ENCODE measurements at regions not wholly inside any gene's neighbourhood (a gene's known extent, or its start where the extent isn't known, plus 50 kb on each side); places are given as distances from the start of the nearest gene placed in this dataset.
A peak's percentile ranks its signal among the peaks of the same experiment; 100 is the strongest.

GRCh38 chrX:107552930-107553329, 75.4 kb upstream of the PRPS1 start (continued):
- TF ChIP-seq NR2C2 (IDR thresholded peaks at IDR 0.05; ENCODE audit: borderline replicate concordance, control insufficient read depth, insufficient read length, low read depth) (no peak), STAT1 (conservative IDR thresholded peaks at IDR 0.05) (no peak), STAT3 (IDR thresholded peaks at IDR 0.05; ENCODE audit: low read depth, low read length) (no peak), POLR2A (IDR thresholded peaks at IDR 0.05; ENCODE audit: low read depth, low read length) (no peak), RB1 (IDR thresholded peaks at IDR 0.05; ENCODE audit: borderline replicate concordance) (no peak), KAT2A (conservative IDR thresholded peaks at IDR 0.05; ENCODE audit: control insufficient read depth, low read depth, low read length) (no peak)
- TF ChIP-seq, protein P1, sequence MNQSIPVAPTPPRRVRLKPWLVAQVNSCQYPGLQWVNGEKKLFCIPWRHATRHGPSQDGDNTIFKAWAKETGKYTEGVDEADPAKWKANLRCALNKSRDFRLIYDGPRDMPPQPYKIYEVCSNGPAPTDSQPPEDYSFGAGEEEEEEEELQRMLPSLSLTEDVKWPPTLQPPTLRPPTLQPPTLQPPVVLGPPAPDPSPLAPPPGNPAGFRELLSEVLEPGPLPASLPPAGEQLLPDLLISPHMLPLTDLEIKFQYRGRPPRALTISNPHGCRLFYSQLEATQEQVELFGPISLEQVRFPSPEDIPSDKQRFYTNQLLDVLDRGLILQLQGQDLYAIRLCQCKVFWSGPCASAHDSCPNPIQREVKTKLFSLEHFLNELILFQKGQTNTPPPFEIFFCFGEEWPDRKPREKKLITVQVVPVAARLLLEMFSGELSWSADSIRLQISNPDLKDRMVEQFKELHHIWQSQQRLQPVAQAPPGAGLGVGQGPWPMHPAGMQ (IDR thresholded peaks at IDR 0.05; ENCODE audit: borderline replicate concordance): no peak

GRCh38 chrX:107556967-107557366, 71.3 kb upstream of the PRPS1 start:
- no peaks in the 10 kb centered on the region for H3K4me1 ChIP-seq (ENCODE audit: control insufficient read depth, insufficient read depth, low read length)
- no TSS peak for BruUV-seq (replicated peaks)
- DNase-seq (ENCODE audit: low read depth, low spot score): no peak
- RAD21 ChIA-PET (ENCODE audit: unreplicated experiment): no interaction called here
- intact Hi-C loops (cut with micrococcal nuclease; ENCODE audit: unreplicated experiment): no loop called here
- no peaks in the 10 kb centered on the region for H3K9me3 ChIP-seq (replicated peaks; ENCODE audit: control insufficient read depth, insufficient read depth, low read length)
- H3K79me2 ChIP-seq (ENCODE audit: control insufficient read depth, insufficient read depth, low read length): no peaks in the 10 kb centered on the region
- no peak overlapping the region for H3K4me3 ChIP-seq
- in situ Hi-C loops (cut with MboI): no loop called here
- POLR2A ChIA-PET: no interaction called here
- no peak overlapping the region for H3K9ac ChIP-seq (ENCODE audit: control insufficient read depth, insufficient read depth, low read length)
- SMC1A ChIA-PET (ENCODE audit: uncharacterized antibody, unreplicated experiment): no interaction called here
- CTCF ChIA-PET: interaction anchor here (1.4 kb wide), 1 partner anchor 15 kb away, joined by 4 read pairs; no protein-coding TSS in a partner anchor
- no peak overlapping the region for H3K27ac ChIP-seq (ENCODE audit: control insufficient read depth, insufficient read depth)
- WGBS (ENCODE audit: insufficient coverage, insufficient replicate concordance, low lambda C conversion rate, missing lambda C conversion rate): 0% methylated on average over 3 of the region's 3 CpGs
- H3K27me3 ChIP-seq (replicated peaks in 1 of 2; ENCODE audit: control insufficient read depth in 2 of 2, insufficient read depth in 2 of 2, low read length in 1 of 2): no peaks in the 10 kb centered on the region
- H2AFZ ChIP-seq (ENCODE audit: control insufficient read depth, low read depth, low read length): no peak overlapping the region
- FAIRE-seq: peak; percentile 7
- H4K20me1 ChIP-seq (ENCODE audit: control insufficient read depth, insufficient read depth): no peaks in the 10 kb centered on the region
- no peak overlapping the region for H3K4me2 ChIP-seq (ENCODE audit: control insufficient read depth, insufficient read depth)
- no peak for ATAC-seq
- H3K36me3 ChIP-seq (ENCODE audit: control insufficient read depth in 2 of 2, insufficient read depth in 2 of 2, low read length in 1 of 2): no peaks in the 10 kb centered on the region
- TF ChIP-seq, protein P2, sequence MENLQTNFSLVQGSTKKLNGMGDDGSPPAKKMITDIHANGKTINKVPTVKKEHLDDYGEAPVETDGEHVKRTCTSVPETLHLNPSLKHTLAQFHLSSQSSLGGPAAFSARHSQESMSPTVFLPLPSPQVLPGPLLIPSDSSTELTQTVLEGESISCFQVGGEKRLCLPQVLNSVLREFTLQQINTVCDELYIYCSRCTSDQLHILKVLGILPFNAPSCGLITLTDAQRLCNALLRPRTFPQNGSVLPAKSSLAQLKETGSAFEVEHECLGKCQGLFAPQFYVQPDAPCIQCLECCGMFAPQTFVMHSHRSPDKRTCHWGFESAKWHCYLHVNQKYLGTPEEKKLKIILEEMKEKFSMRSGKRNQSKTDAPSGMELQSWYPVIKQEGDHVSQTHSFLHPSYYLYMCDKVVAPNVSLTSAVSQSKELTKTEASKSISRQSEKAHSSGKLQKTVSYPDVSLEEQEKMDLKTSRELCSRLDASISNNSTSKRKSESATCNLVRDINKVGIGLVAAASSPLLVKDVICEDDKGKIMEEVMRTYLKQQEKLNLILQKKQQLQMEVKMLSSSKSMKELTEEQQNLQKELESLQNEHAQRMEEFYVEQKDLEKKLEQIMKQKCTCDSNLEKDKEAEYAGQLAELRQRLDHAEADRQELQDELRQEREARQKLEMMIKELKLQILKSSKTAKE (IDR thresholded peaks at IDR 0.05; ENCODE audit: low read depth, poor library complexity, severe bottlenecking): no peak
- TF ChIP-seq ZNF592 (IDR thresholded peaks at IDR 0.05) (no peak), NFIC (IDR thresholded peaks at IDR 0.05; ENCODE audit: low read depth, low read length) (no peak), ATF3 (IDR thresholded peaks at IDR 0.05; ENCODE audit: borderline replicate concordance, extremely low read depth, low read depth, low read length) (no peak), TCF12 (IDR thresholded peaks at IDR 0.05; ENCODE audit: low read depth, low read length) (no peak), ETV6 (conservative IDR thresholded peaks at IDR 0.05 in 1 of 2, IDR thresholded peaks at IDR 0.05 in 1 of 2; ENCODE audit: borderline replicate concordance in 1 of 2, low read depth in 1 of 2) (no peak)
- TF ChIP-seq, protein P3, sequence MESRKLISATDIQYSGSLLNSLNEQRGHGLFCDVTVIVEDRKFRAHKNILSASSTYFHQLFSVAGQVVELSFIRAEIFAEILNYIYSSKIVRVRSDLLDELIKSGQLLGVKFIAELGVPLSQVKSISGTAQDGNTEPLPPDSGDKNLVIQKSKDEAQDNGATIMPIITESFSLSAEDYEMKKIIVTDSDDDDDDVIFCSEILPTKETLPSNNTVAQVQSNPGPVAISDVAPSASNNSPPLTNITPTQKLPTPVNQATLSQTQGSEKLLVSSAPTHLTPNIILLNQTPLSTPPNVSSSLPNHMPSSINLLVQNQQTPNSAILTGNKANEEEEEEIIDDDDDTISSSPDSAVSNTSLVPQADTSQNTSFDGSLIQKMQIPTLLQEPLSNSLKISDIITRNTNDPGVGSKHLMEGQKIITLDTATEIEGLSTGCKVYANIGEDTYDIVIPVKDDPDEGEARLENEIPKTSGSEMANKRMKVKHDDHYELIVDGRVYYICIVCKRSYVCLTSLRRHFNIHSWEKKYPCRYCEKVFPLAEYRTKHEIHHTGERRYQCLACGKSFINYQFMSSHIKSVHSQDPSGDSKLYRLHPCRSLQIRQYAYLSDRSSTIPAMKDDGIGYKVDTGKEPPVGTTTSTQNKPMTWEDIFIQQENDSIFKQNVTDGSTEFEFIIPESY (IDR thresholded peaks at IDR 0.05): no peak
